ENCODE measurements at regions not wholly inside any gene's neighbourhood (a gene's known extent, or its start where the extent isn't known, plus 50 kb on each side); places are given as distances from the start of the nearest gene placed in this dataset.
"Not testable (repeated sequence)": the region's sequence is repeated elsewhere in the genome, so short reads cannot be mapped to it uniquely, and the experiment has no call there.

GRCh38 chr4:71209161-71209560 is 129.7 kb upstream of the SLC4A4 start:
- no peak for DNase-seq (ENCODE audit: low read depth)

- DNase-seq (ENCODE audit: low read depth): no peak
Measured at GRCh38 chr4:71210823-71211222, 128.0 kb upstream of the SLC4A4 start.

- no peak for DNase-seq (ENCODE audit: low read depth)
Measured at GRCh38 chr4:71211748-71212147, 127.1 kb upstream of the SLC4A4 start.

GRCh38 chr4:71212216-71212615 is 126.6 kb upstream of the SLC4A4 start:
- DNase-seq (ENCODE audit: low read depth): no peak

- no peak for DNase-seq (ENCODE audit: low read depth)
Measured at GRCh38 chr4:71214578-71214977, 124.2 kb upstream of the SLC4A4 start.

GRCh38 chr4:71216316-71216959 is 122.4 kb upstream of the SLC4A4 start:
- DNase-seq (ENCODE audit: low read depth): no peak

GRCh38 chr4:71217688-71218087 is 121.1 kb upstream of the SLC4A4 start:
- DNase-seq (ENCODE audit: low read depth): no peak

- DNase-seq (ENCODE audit: low read depth): not testable (repeated sequence)
Measured at GRCh38 chr4:71220848-71221247, 118.0 kb upstream of the SLC4A4 start.

GRCh38 chr4:71221510-71222466 is 117.0 kb upstream of the SLC4A4 start:
- DNase-seq (ENCODE audit: low read depth): no peak

- no peak for DNase-seq (ENCODE audit: low read depth)
Measured at GRCh38 chr4:71222661-71223060, 116.2 kb upstream of the SLC4A4 start.

GRCh38 chr4:71229477-71230270 is 109.1 kb upstream of the SLC4A4 start:
- no peak for DNase-seq (ENCODE audit: low read depth)

GRCh38 chr4:71230271-71231128 is 108.3 kb upstream of the SLC4A4 start:
- DNase-seq (ENCODE audit: low read depth): no peak

GRCh38 chr4:71231129-71232055 is 107.4 kb upstream of the SLC4A4 start:
- DNase-seq (ENCODE audit: low read depth): no peak

- no peak for DNase-seq (ENCODE audit: low read depth)
Measured at GRCh38 chr4:71232056-71232430, 106.8 kb upstream of the SLC4A4 start.

GRCh38 chr4:71232846-71233245 is 106.0 kb upstream of the SLC4A4 start:
- no peak for DNase-seq (ENCODE audit: low read depth)

GRCh38 chr4:71235311-71236201 is 103.3 kb upstream of the SLC4A4 start:
- DNase-seq (ENCODE audit: low read depth): no peak

- DNase-seq (ENCODE audit: low read depth): no peak
Measured at GRCh38 chr4:71236226-71236625, 102.6 kb upstream of the SLC4A4 start.

- no peak for DNase-seq (ENCODE audit: low read depth)
Measured at GRCh38 chr4:71237641-71238040, 101.2 kb upstream of the SLC4A4 start.

GRCh38 chr4:71239365-71239764 is 99.5 kb upstream of the SLC4A4 start:
- no peak for DNase-seq (ENCODE audit: low read depth)
